HUES64 (cell line): ENCODE measurements at regions not wholly inside any gene's neighbourhood (a gene's known extent, or its start where the extent isn't known, plus 50 kb on each side); places are given as distances from the start of the nearest gene placed in this dataset.
"Not testable (repeated sequence)": the region's sequence is repeated elsewhere in the genome, so short reads cannot be mapped to it uniquely, and the experiment has no call there.

Source experiments
- H3K27ac ChIP-seq: 2 replicates; pipeline ENCODE4 v1.7.0; 2013; ENCODE audit warnings: low read depth, low read length, inconsistent platforms
- H3K27me3 ChIP-seq: 2 replicates; pipeline ENCODE4 v1.6.1; 2013; ENCODE audit warnings: mild to moderate bottlenecking, low read length; ENCODE audit not compliant: insufficient read depth
- H3K36me3 ChIP-seq: 2 replicates; pipeline ENCODE4 v1.6.1; 2013; ENCODE audit warnings: mild to moderate bottlenecking, low read length; ENCODE audit not compliant: insufficient read depth
- H3K4me1 ChIP-seq: 2 replicates; pipeline ENCODE4 v1.6.1; 2013; ENCODE audit warnings: mild to moderate bottlenecking, low read length, moderate library complexity; ENCODE audit not compliant: insufficient read depth
- H3K4me3 ChIP-seq: 2 replicates; pipeline ENCODE4 v1.5.1; 2013; ENCODE audit warnings: mild to moderate bottlenecking, low read length, moderate library complexity
- H3K9ac ChIP-seq: 2 replicates; pipeline ENCODE4 v1.6.1; 2013; ENCODE audit warnings: mild to moderate bottlenecking, low read depth, low read length
- H3K9me3 ChIP-seq: 2 replicates; pipeline ENCODE4 v1.6.1; 2013; ENCODE audit warnings: low read depth, low read length; ENCODE audit not compliant: insufficient read depth
- WGBS: fragments of 150-250, 120-280 bp; methylation state at CpG from one replicate; pipeline ENCODE4 v1.1.7; 2013; ENCODE audit warnings: missing lambda C conversion rate; 5-methylcytosine and 5-hydroxymethylcytosine counted together

- no peak overlapping the region for H3K4me3 ChIP-seq
- H3K9ac ChIP-seq, result no peak overlapping the region
- H3K4me1 ChIP-seq, result no peaks in the 10 kb centered on the region
- WGBS, result 94% methylated on average over 11 of the region's 11 CpGs
- H3K36me3 ChIP-seq, result no peaks in the 10 kb centered on the region
- H3K9me3 ChIP-seq, result no peaks in the 10 kb centered on the region
- H3K27ac ChIP-seq, result no peak overlapping the region
- H3K27me3 ChIP-seq, result no peaks in the 10 kb centered on the region
These were observed 142.3 kb upstream of the KCNE2 start for GRCh38 chr21:34221331-34222030.

GRCh38 chr21:34222031-34222335 lies 141.8 kb upstream of the KCNE2 start:
- H3K9ac ChIP-seq, result no peak overlapping the region
- H3K27me3 ChIP-seq, result no peaks in the 10 kb centered on the region
- H3K27ac ChIP-seq, result no peak overlapping the region
- H3K36me3 ChIP-seq, result no peaks in the 10 kb centered on the region
- no peaks in the 10 kb centered on the region for H3K9me3 ChIP-seq
- H3K4me1 ChIP-seq, result no peaks in the 10 kb centered on the region
- 93% methylated on average over 14 of the region's 14 CpGs for WGBS
- no peak overlapping the region for H3K4me3 ChIP-seq

GRCh38 chr21:34223376-34223775 lies 140.4 kb upstream of the KCNE2 start:
- Histone ChIP-seq H3K4me1 (no peaks in the 10 kb centered on the region), H3K4me3 (no peak overlapping the region), H3K27me3 (no peaks in the 10 kb centered on the region), H3K9ac (no peak overlapping the region), H3K27ac (no peak overlapping the region), H3K36me3 (no peaks in the 10 kb centered on the region), H3K9me3 (no peaks in the 10 kb centered on the region)
- WGBS, result 83% methylated on average over 2 of the region's 2 CpGs

GRCh38 chr21:34227386-34227852 lies 136.4 kb upstream of the KCNE2 start:
- 96% methylated on average over 7 of the region's 7 CpGs for WGBS
- no peaks in the 10 kb centered on the region for H3K9me3 ChIP-seq
- H3K4me3 ChIP-seq, result no peak overlapping the region
- no peak overlapping the region for H3K9ac ChIP-seq
- no peak overlapping the region for H3K27ac ChIP-seq
- no peaks in the 10 kb centered on the region for H3K36me3 ChIP-seq
- no peaks in the 10 kb centered on the region for H3K4me1 ChIP-seq
- no peaks in the 10 kb centered on the region for H3K27me3 ChIP-seq

GRCh38 chr21:34228792-34229191 lies 135.0 kb upstream of the KCNE2 start:
- H3K27ac ChIP-seq, result no peak overlapping the region
- H3K4me1 ChIP-seq, result no peaks in the 10 kb centered on the region
- H3K27me3 ChIP-seq, result no peaks in the 10 kb centered on the region
- no peak overlapping the region for H3K9ac ChIP-seq
- no peaks in the 10 kb centered on the region for H3K9me3 ChIP-seq
- whole genome bisulfite sequencing, result 87% methylated on average over 4 of the region's 4 CpGs
- H3K4me3 ChIP-seq, result no peak overlapping the region
- no peaks in the 10 kb centered on the region for H3K36me3 ChIP-seq

GRCh38 chr21:34229353-34229752 lies 134.5 kb upstream of the KCNE2 start:
- H3K9ac ChIP-seq, result no peak overlapping the region
- H3K4me3 ChIP-seq, result no peak overlapping the region
- 72% methylated on average over 4 of the region's 4 CpGs for whole genome bisulfite sequencing
- H3K9me3 ChIP-seq, result no peaks in the 10 kb centered on the region
- no peaks in the 10 kb centered on the region for H3K4me1 ChIP-seq
- no peaks in the 10 kb centered on the region for H3K27me3 ChIP-seq
- H3K36me3 ChIP-seq, result no peaks in the 10 kb centered on the region
- no peak overlapping the region for H3K27ac ChIP-seq

GRCh38 chr21:34233741-34234140 lies 130.1 kb upstream of the KCNE2 start:
- not testable (repeated sequence) for H3K27ac ChIP-seq, H3K4me1 ChIP-seq, H3K36me3 ChIP-seq, H3K9me3 ChIP-seq, H3K27me3 ChIP-seq, H3K9ac ChIP-seq, H3K4me3 ChIP-seq
- 91% methylated on average over 5 of the region's 6 CpGs for WGBS

- WGBS, result 76% methylated on average over 1 of the region's 1 CpG
- no peaks in the 10 kb centered on the region for H3K27me3 ChIP-seq
These were observed 128.3 kb upstream of the KCNE2 start for GRCh38 chr21:34235514-34235913.

GRCh38 chr21:34242973-34243372 lies 120.8 kb upstream of the KCNE2 start:
- no peaks in the 10 kb centered on the region for H3K36me3 ChIP-seq
- no peak overlapping the region for H3K9ac ChIP-seq
- peaks cover 9% of the 10 kb centered on the region for H3K9me3 ChIP-seq
- no peaks in the 10 kb centered on the region for H3K27me3 ChIP-seq
- 94% methylated on average over 2 of the region's 2 CpGs for WGBS
- no peak overlapping the region for H3K4me3 ChIP-seq
- no peak overlapping the region for H3K27ac ChIP-seq
- H3K4me1 ChIP-seq, result no peaks in the 10 kb centered on the region

More at GRCh38 chr21:34235514-34235913, 128.3 kb upstream of the KCNE2 start:
- no peaks in the 10 kb centered on the region for H3K36me3 ChIP-seq
- H3K4me1 ChIP-seq, result 0 out of 2 replicates have a peak, but pooled peaks cover 2% of the 10 kb centered on the region
- H3K27ac ChIP-seq, result no peak overlapping the region
- H3K9ac ChIP-seq, result no peak overlapping the region
- H3K9me3 ChIP-seq, result 0 out of 2 replicates have a peak, but pooled peaks cover 4% of the 10 kb centered on the region
- no peak overlapping the region for H3K4me3 ChIP-seq

GRCh38 chr21:34243562-34243961 lies 120.2 kb upstream of the KCNE2 start:
- 80% methylated on average over 1 of the region's 1 CpG for WGBS

GRCh38 chr21:34252751-34253150 lies 111.1 kb upstream of the KCNE2 start:
- H3K36me3 ChIP-seq, result no peaks in the 10 kb centered on the region
- H3K4me3 ChIP-seq, result no peak overlapping the region
- no peaks in the 10 kb centered on the region for H3K27me3 ChIP-seq
- H3K27ac ChIP-seq, result no peak overlapping the region
- H3K9ac ChIP-seq, result no peak overlapping the region
- peaks cover 26% of the 10 kb centered on the region for H3K9me3 ChIP-seq
- WGBS, result 99% methylated on average over 2 of the region's 2 CpGs
- H3K4me1 ChIP-seq, result no peaks in the 10 kb centered on the region

More at GRCh38 chr21:34243562-34243961, 120.2 kb upstream of the KCNE2 start:
- Histone ChIP-seq H3K27me3 (no peaks in the 10 kb centered on the region), H3K4me1 (no peaks in the 10 kb centered on the region), H3K27ac (no peak overlapping the region), H3K36me3 (no peaks in the 10 kb centered on the region), H3K9me3 (peaks cover 10% of the 10 kb centered on the region), H3K9ac (no peak overlapping the region), H3K4me3 (no peak overlapping the region)

GRCh38 chr21:34255073-34255472 lies 108.7 kb upstream of the KCNE2 start:
- H3K9ac ChIP-seq, result no peak overlapping the region
- H3K4me3 ChIP-seq, result no peak overlapping the region
- WGBS, result 86% methylated on average over 1 of the region's 1 CpG
- no peaks in the 10 kb centered on the region for H3K36me3 ChIP-seq
- no peaks in the 10 kb centered on the region for H3K27me3 ChIP-seq
- H3K9me3 ChIP-seq, result peaks cover 23% of the 10 kb centered on the region
- no peak overlapping the region for H3K27ac ChIP-seq
- H3K4me1 ChIP-seq, result no peaks in the 10 kb centered on the region
